Small intestine (tissue), 7 donors: ENCODE measurements at regions not wholly inside any gene's neighbourhood (a gene's known extent, or its start where the extent isn't known, plus 50 kb on each side); places are given as distances from the start of the nearest gene placed in this dataset.

Source experiments
- DNase-seq, 2 donors: peaks; one replicate each; pipeline versions ENCODE4 v3.0.0 to v3.0.0-alpha.2; 2013
- FAIRE-seq: peaks from 2 replicates; lab custom pipeline; 2012; peaks lifted over from hg19 to GRCh38; lab: Jason Lieb, UNC
- H3K27ac ChIP-seq, 3 donors: one replicate each; pipeline ENCODE4 v1.5.1; 2013; ENCODE audit warnings: low read length in 2 of 3, mild to moderate bottlenecking in 2 of 3, control low read depth in 1 of 3, inconsistent platforms in 1 of 3, low read depth in 1 of 3, moderate library complexity in 1 of 3
- H3K27me3 ChIP-seq, 3 donors: one replicate each; pipeline ENCODE4 v1.6.1; 2013; ENCODE audit warnings: low read length in 3 of 3, inconsistent platforms in 1 of 3; ENCODE audit not compliant: control insufficient read depth in 3 of 3, insufficient read depth in 3 of 3
- H3K36me3 ChIP-seq, 3 donors: one replicate each; pipeline ENCODE4 v1.6.1; 2013; ENCODE audit warnings: low read length in 3 of 3, inconsistent platforms in 1 of 3, low read depth in 1 of 3, mild to moderate bottlenecking in 1 of 3, moderate library complexity in 1 of 3; ENCODE audit not compliant: control insufficient read depth in 3 of 3, insufficient read depth in 2 of 3
- H3K4me1 ChIP-seq, 3 donors: one replicate each; pipeline ENCODE4 v1.6.1; 2013; ENCODE audit warnings: low read length in 2 of 3, inconsistent platforms in 1 of 3, low read depth in 1 of 3, mild to moderate bottlenecking in 1 of 3, moderate library complexity in 1 of 3; ENCODE audit not compliant: control insufficient read depth in 3 of 3, insufficient read depth in 2 of 3
- H3K4me3 ChIP-seq, 3 donors: one replicate each; pipeline ENCODE4 v1.5.1; 2013; ENCODE audit warnings: low read length in 3 of 3, control low read depth in 1 of 3, inconsistent platforms in 1 of 3, low read depth in 1 of 3, mild to moderate bottlenecking in 1 of 3, moderate library complexity in 1 of 3
- H3K9me3 ChIP-seq, 2 donors: one replicate each; pipeline ENCODE4 v1.6.1; 2013; ENCODE audit warnings: low read depth in 1 of 2, low read length in 1 of 2; ENCODE audit not compliant: control insufficient read depth in 2 of 2, insufficient read depth in 1 of 2
- WGBS, 3 donors: extraction: QIAGEN DNeasy Blood & Tissue Kit; methylation state at CpG; one replicate each; pipeline ENCODE4 v1.1.7; 2013; 5-methylcytosine and 5-hydroxymethylcytosine counted together
- donor health status: healthy with polysubstance abuse.
- donor health status: control.
- donor health status: control.
- donor health status: Bipolar disorder and iron deficiency.
- donor health status: healthy.

GRCh38 chr7:47149208-47149839 lies 432.6 kb downstream of the TNS3 start:
- Histone ChIP-seq H3K9me3 (no peaks in the 10 kb centered on the region), H3K4me3 (no peak overlapping the region), H3K27me3 (no peaks in the 10 kb centered on the region), H3K36me3 (no peaks in the 10 kb centered on the region), H3K4me1 (peaks cover 0 to 12% (median 2%) of the 10 kb centered on the region in 3 donors), H3K27ac (no peak overlapping the region)
- DNase-seq = no peak
- FAIRE-seq = no peak
- 83 to 93% (median 89%) methylated on average over 6 of the region's 6 CpGs for WGBS, 3 donors

GRCh38 chr7:47148536-47149207 lies 433.2 kb downstream of the TNS3 start:
- H3K27me3 ChIP-seq = no peaks in the 10 kb centered on the region
- no peaks in the 10 kb centered on the region for H3K36me3 ChIP-seq
- no peak for DNase-seq
- H3K27ac ChIP-seq = no peak overlapping the region
- 53 to 72% (median 63%) methylated on average over 5 of the region's 5 CpGs for WGBS, 3 donors
- no peaks in the 10 kb centered on the region for H3K9me3 ChIP-seq
- no peak for FAIRE-seq
- H3K4me1 ChIP-seq = peaks cover 0 to 11% (median 2%) of the 10 kb centered on the region in 3 donors
- H3K4me3 ChIP-seq = no peak overlapping the region

GRCh38 chr7:47147213-47147631 lies 434.7 kb downstream of the TNS3 start:
- no peak overlapping the region for H3K27ac ChIP-seq
- no peak overlapping the region for H3K4me3 ChIP-seq
- H3K36me3 ChIP-seq = no peaks in the 10 kb centered on the region
- no peaks in the 10 kb centered on the region for H3K9me3 ChIP-seq
- 49 to 52% (median 49%) methylated on average over 3 of the region's 3 CpGs for WGBS, 3 donors
- H3K4me1 ChIP-seq = peaks cover 0 to 8% (median 0%) of the 10 kb centered on the region in 3 donors
- DNase-seq (no peak), FAIRE-seq (no peak)
- H3K27me3 ChIP-seq = no peaks in the 10 kb centered on the region

- WGBS, 3 donors = 41 to 87% (median 46%) methylated on average over 1 of the region's 1 CpG
- H3K27ac ChIP-seq = no peak overlapping the region
- DNase-seq = no peak
- no peaks in the 10 kb centered on the region for H3K27me3 ChIP-seq
- H3K4me1 ChIP-seq = peaks cover 0 to 8% (median 0%) of the 10 kb centered on the region in 3 donors
- H3K4me3 ChIP-seq = no peak overlapping the region
- H3K36me3 ChIP-seq = no peaks in the 10 kb centered on the region
- H3K9me3 ChIP-seq = no peaks in the 10 kb centered on the region
- FAIRE-seq = no peak
Observed at GRCh38 chr7:47145982-47146381, 435.9 kb downstream of the TNS3 start.

GRCh38 chr7:47145186-47145725 lies 436.7 kb downstream of the TNS3 start:
- FAIRE-seq = no peak
- no peak overlapping the region for H3K4me3 ChIP-seq
- WGBS, 3 donors = 71 to 94% (median 79%) methylated on average over 1 of the region's 1 CpG
- no peaks in the 10 kb centered on the region for H3K9me3 ChIP-seq
- DNase-seq = no peak
- H3K27me3 ChIP-seq = no peaks in the 10 kb centered on the region
- peaks cover 0 to 8% (median 0%) of the 10 kb centered on the region in 3 donors for H3K4me1 ChIP-seq
- no peak overlapping the region for H3K27ac ChIP-seq
- H3K36me3 ChIP-seq = no peaks in the 10 kb centered on the region

GRCh38 chr7:47143339-47143738 lies 438.6 kb downstream of the TNS3 start:
- DNase-seq (no peak), FAIRE-seq (no peak)
- Histone ChIP-seq H3K27ac (no peak overlapping the region), H3K9me3 (no peaks in the 10 kb centered on the region), H3K36me3 (no peaks in the 10 kb centered on the region), H3K4me3 (no peak overlapping the region), H3K4me1 (no peaks in the 10 kb centered on the region), H3K27me3 (no peaks in the 10 kb centered on the region)
- 88 to 100% (median 90%) methylated on average over 1 of the region's 1 CpG for WGBS, 3 donors

- no peaks in the 10 kb centered on the region for H3K4me1 ChIP-seq
- WGBS, 3 donors = 69 to 94% (median 86%) methylated on average over 1 of the region's 1 CpG
- H3K9me3 ChIP-seq = no peaks in the 10 kb centered on the region
- no peaks in the 10 kb centered on the region for H3K27me3 ChIP-seq
- DNase-seq = no peak
- no peak overlapping the region for H3K4me3 ChIP-seq
- FAIRE-seq = no peak
- H3K27ac ChIP-seq = no peak overlapping the region
- H3K36me3 ChIP-seq = no peaks in the 10 kb centered on the region
Observed at GRCh38 chr7:47142867-47143175, 439.1 kb downstream of the TNS3 start.

- Histone ChIP-seq H3K4me1 (no peaks in the 10 kb centered on the region), H3K9me3 (no peaks in the 10 kb centered on the region), H3K27me3 (no peaks in the 10 kb centered on the region), H3K27ac (no peak overlapping the region), H3K4me3 (no peak overlapping the region), H3K36me3 (no peaks in the 10 kb centered on the region)
- WGBS, 3 donors = 77 to 82% (median 78%) methylated on average over 10 of the region's 10 CpGs
- DNase-seq (no peak), FAIRE-seq (no peak)
Observed at GRCh38 chr7:47142169-47142866, 439.6 kb downstream of the TNS3 start.
